HG03521 (cell line): ENCODE measurements at regions not wholly inside any gene's neighbourhood (a gene's known extent, or its start where the extent isn't known, plus 50 kb on each side); places are given as distances from the start of the nearest gene placed in this dataset.
"Not testable (repeated sequence)": the region's sequence is repeated elsewhere in the genome, so short reads cannot be mapped to it uniquely, and the experiment has no call there.

Source experiments
- ATAC-seq: cut with Tn5 transposase; IDR thresholded peaks from one replicate; pipeline ENCODE4 v1.9.1; 2021; ENCODE audit warnings: mild to moderate bottlenecking, moderate library complexity; ENCODE audit not compliant: unreplicated experiment

DNA sequence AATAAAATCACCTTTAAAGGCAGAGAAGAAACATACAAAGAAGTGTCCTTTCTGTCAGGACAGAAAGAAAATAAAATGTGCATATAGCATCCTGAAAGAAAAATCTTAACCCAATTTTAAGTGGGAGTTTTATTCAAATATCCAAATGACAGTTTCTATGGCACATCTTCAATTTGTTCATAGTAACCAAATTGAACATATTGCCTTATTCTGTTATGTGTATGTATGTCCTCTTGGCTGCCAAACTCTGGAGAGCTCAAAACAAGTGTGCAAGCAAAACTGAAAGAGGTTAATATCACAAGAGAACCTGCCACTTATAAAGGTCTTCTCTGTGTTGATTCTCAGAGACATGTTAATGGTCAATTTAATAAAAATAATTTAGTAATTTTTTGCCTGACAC, 334.7 kb downstream of the BCKDHB start:
- no peak for ATAC-seq

DNA sequence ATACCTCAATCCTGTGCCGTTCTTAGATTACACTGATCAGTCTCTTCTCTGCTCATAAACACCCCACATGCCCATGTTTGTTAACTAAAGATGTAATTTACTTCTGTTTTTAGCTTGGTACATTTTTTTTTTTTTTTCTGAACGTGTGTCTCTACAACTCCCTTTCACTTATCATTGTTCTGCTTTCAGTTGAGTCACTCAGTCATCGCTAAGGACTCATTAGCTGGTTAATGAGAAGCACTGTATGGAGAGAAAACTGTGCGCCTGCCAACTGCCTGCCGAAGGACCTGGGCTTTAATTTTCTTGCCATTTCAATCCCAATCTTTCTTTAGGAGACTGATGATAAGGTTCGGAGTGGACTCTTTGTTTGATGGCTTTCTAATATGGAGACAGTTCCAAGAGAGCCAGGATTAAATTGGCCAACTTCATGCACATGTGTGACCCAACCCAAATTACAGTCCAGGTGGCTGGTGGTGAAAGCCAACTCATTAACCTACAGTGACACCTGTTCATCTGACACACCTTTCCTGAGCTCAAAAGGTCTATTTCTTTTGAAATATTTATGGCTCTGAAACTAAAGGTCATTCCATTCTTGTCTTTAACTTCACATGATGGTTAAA, 334.1 kb downstream of the BCKDHB start:
- no peak for ATAC-seq

DNA sequence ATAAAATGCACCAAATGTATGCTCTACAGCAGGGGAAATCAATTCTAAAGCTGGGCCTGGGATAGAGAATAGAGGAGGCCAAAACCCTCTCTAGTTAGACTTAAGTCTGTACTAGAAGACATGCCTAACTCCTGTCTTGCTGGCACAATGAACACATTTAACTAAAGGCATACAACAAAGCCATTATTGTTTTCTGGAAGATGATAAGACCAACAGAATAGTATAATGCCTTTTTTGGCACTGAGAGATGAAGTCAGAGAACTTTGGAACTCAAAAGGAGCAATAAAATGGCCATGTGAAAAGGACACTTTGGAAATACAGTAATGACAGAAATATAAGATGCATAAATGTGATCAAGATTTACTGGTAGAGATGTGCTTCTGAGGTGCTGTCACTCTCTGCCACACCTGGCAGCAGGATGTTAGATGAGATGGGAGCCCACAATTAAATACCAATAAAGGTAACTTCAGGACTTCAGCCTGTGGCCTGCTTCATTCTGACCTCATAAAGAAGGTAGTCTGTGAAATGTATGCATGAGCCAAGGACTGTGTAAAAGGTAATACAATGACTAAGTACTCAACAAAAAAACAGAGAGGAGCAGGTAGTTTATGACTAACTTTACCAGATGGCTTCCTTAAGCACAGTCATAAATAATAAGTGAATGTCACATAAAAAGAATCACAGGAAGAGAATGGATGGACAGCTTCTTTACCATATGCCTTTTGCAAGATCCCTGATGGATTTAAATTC, 333.4 kb downstream of the BCKDHB start:
- no peak for ATAC-seq

DNA sequence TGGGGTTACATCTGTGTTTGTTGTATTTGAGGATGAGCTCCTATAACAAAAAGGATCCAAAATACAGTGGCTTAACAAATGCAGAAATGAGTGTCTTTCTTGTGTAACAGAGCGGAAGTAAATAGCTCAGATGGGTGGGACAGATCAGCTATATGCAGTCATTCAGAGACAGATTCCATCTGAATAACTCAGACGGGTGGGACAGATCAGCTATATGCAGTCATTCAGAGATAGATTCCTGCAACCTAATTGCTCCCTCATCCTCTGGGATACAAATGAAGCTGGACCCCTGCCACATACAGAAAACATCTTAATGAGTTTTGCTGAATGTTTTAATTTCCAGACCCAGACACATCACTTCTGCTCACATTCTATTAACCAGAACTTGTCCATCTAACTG, 332.3 kb downstream of the BCKDHB start:
- no peak for ATAC-seq

DNA sequence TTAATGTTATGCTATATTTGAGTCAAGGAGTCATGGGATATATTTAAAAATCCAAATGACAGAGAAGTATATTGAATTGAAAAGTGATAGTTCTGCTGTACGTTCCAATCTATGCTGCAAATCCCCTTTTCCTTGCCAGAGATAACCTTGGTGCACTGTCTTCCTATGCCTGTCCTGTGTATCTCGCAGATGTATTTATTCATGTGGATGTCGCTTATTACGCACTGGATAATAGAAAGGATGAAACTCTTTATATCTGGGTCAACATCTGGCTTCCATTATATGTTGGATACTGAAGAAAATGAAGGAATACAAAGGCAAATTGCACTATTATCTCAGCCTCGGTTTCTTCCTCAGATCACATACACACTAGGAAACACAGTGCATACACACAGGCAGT, 331.3 kb downstream of the BCKDHB start:
- no peak for ATAC-seq

DNA sequence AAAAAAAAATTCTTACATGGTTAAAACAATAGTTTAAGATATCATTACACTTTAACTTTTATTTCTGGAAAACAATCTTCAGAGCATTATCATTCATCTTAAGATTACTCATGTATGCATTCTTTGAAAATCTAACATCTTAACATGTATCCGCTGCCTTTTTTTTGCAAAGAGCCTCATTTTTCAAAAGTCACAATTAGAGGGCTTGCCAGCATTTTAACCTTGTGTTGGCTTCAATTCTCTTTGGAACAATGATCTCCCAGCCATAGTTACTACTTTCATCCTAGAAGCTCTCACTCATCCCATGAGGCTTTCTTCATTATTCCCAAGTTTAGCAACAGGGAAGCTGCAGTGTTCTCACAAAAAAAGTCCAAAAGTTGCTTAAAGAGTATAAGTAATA, 330.8 kb downstream of the BCKDHB start:
- ATAC-seq: no peak

DNA sequence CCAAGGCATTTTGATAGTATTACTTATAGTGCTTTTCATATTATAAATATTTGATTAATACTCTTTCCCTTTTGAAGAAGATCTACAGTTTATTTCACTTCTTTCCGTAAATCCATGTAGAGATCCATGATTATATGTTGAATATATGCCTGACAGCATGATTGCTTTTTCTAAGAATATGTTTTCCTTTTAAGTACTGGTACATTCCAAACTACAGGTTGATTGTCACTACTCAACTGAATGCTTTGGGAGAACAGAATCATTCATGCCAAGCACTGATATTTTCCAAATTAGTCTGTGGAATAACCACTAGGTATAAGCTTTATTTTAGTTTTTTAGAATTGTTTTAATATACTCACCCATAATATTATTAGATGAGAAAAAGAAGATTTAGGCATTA, 330.2 kb downstream of the BCKDHB start:
- no peak for ATAC-seq

DNA sequence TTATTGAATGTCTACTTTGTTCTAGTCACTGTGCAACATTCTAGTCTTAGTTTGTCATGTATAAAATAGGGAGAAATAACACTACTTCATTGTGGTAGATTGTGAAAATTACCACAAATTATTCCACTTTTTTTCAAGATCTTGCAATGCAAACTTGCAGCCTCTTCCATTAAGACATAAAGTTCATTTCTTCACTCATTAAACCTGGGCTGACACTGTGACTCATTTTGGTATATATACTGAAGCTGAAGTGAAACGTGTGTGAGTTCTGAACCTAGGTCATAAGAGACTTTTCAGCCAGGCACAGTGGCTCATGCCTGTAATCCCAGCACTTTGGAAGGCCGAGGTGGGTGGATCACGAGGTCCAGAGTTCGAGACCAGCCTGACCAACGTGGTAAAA, 329.0 kb downstream of the BCKDHB start:
- ATAC-seq: no peak

DNA sequence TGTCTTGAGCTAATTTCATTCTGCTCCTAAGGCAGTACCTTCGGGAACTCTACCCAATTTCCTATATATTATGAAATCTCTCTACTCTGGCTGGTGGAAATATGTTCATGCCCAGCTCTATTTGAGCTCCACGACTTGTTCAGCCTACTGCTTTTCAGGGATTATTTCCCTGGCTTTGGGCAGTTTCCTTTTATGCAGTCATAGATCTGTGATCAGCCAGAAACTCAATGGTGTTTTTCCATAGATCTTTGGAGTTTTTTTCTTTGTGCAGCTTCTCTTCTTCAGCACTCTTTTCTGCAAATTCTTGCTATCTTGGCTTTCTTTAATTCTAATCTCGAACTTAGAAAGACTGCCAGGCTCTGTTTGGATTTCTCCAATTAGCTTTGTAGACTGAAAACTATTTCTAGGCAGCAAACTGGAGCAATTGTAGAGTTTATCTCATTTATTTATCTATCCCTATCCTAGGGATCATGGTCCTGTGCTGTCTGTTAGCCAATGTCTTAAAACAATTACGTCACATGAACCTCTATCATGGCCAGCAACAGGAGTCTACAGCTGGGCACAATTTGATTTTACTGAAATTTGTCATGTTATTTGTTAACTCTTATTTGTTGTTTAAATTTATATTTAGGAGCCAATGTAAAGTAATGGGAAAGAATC, 328.4 kb downstream of the BCKDHB start:
- no peak for ATAC-seq

DNA sequence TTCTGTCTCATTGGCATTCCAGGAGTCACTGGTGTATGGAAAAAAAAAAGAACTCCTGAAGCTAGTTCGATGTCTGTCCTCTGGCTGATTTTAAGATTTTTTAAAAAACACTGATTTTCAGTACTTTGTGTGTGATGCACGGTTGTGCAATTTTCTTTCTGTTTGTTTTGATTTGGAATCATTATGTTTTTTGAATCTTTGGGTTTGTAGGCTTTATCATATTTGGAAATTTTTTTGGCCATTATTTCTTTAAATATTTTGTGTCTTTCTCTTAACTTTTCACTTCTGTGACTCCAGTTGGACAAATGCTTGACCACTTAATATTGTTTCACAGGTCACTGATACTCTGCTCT, 327.2 kb downstream of the BCKDHB start:
- ATAC-seq: no peak

DNA sequence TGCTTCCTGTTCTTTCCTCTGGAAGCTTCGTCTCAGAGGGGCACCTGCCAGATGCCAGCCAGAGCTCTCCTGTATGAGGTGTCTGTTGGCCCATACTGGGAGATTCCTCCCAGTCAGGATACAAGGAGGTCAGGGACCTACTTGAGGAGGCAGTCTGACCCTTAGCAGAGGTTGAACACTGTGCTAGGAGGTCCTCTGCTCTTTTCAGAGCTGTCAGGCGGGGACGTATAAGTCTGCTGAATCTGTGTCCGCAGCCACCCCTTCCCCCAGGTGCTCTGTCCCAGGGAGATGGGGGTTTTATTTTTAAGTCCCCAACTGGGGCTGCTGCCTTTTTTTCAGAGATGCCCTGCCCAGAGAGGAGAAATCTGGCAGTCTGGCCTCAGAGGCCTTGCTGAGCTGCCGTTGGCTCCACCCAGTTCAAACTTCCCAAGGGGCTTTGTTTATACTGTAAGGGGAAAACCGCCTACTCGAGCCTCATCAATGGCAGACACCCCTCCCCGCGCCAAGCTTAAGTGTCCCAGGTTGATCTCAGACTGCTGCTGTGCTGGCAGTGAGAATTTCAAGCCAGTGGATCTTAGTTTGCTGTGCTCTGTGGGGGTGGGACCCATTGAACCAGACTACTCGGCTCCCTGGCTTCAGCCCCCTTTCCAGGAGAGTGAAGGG, 326.7 kb downstream of the BCKDHB start:
- no peak for ATAC-seq

DNA sequence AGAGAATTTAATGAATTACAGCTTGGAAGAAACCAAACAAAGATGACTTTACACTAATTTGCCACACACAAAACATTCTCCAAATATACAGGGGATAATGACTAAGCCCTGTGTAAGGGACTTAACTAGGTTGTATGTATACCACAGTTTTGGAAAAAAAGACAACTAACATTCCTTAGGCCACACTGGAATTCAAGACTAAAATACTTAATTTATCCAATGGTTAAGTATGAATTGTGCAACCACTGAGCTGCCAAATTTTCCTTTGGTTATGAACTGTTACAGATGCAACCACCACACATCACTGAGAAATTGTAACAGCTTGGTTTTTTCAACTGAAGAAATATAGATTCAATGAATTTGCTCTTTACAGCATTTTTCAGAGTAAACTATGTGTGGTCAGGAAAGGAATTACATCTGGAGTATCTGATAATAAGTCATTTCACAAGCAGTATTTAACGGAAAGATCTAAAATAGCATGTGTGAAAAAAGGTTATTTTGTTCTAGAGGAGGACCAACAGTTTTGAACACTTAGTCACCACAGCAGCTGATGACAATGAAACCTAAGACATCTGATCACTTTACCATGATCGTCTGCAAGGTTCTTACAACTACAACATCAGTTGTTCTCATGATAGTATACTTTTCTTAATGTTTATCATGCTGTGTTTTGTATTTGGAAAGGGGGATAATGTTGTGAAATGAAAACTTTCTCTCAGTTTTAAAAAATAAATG, 318.8 kb downstream of the BCKDHB start:
- ATAC-seq: no peak

DNA sequence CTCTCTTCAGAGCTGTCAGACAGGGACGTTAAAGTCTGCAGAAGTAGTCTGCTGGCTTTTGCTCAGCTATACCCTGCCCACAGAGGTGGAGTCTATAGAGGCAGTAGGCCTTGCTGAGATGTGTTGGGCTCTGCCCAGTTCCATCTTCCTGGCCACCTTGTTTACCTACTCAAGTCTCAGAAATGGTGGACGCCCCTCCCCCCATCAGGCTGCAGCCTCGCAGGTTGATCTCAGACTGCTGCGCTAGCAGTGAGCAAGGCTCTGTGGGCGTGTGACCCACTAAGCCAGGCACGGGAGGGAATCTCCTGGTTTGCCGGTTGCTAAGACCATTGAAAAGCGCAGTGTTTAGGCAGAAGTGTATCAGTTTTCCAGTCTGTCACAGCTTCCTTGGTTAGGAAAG, 305.0 kb downstream of the BCKDHB start:
- no peak for ATAC-seq

DNA sequence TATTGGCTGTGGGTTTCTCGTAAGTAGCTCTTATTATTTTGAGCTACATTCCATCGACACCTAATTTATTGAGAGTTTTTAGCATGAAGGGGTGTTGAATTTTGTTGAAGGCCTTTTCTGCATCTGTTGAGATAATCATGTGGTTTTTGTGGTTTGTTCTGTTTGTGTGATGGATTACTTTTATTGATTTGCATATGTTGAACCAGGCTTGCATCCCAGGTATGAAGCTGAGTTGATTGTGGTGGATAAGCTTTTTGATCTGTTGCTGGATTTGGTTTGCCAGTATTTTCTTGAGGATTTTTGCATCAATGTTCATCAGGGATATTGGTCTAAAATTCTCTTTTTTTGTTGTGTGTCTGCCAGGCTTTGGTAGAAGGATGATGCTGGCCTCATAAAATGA, 301.5 kb downstream of the BCKDHB start:
- not testable (repeated sequence) for ATAC-seq

DNA sequence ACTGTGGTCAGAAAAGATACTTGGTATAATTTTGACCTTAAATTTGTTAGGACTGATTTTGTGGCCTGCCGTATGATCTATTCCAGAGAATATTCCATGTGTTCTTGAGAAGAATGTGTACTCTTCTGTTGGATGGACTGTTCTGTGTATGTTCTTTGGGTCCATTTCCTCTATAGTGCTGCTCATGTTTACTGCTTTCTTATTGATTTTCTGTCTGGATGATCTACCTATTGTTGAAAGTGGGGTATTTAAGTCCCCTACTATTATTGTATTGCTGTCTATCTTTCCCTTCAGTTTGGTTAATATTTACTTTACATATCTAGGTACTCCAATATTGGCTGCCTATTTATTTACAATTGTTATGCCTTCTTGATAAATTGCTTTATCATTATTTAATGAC, 298.4 kb downstream of the BCKDHB start:
- no peak for ATAC-seq

DNA sequence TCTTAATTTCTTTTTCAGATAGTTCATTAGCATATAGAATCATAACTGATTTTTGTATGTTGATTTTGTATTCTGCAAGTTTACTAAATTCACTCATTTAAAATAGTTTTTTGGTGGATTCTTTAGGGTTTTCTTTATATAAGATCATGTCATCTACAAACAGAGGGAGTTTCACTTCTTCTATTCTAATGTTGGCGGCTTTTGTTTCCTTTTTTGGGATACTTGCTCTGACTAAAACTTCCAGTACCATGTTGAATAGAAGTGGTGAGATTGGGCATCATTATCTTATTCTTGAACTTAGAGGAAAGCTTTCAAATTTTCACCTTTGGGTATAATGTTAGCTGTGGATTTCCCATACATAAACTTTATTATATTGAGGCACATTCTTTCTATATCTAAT, 296.9 kb downstream of the BCKDHB start:
- ATAC-seq: no peak

DNA sequence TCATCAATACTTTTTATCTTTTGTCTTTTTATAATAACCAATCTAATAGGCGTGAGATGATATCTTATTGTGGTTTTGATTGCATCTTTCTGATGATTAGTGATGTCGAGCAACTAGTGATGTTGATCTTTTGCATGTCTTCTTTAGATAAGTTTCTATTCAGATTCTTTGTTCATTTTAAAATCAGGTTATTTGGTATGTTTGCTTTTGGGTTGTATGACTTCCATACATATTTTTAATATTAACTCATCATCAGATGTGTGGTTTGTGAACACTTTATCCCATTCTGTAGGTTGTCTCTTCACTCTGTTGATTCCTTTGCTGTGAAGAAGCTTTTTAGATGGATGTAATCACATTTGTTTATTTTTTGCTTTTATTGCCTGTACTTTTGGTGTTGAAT, 295.8 kb downstream of the BCKDHB start:
- ATAC-seq: no peak
